ENCODE measurements at regions not wholly inside any gene's neighbourhood (a gene's known extent, or its start where the extent isn't known, plus 50 kb on each side); places are given as distances from the start of the nearest gene placed in this dataset.

DNA sequence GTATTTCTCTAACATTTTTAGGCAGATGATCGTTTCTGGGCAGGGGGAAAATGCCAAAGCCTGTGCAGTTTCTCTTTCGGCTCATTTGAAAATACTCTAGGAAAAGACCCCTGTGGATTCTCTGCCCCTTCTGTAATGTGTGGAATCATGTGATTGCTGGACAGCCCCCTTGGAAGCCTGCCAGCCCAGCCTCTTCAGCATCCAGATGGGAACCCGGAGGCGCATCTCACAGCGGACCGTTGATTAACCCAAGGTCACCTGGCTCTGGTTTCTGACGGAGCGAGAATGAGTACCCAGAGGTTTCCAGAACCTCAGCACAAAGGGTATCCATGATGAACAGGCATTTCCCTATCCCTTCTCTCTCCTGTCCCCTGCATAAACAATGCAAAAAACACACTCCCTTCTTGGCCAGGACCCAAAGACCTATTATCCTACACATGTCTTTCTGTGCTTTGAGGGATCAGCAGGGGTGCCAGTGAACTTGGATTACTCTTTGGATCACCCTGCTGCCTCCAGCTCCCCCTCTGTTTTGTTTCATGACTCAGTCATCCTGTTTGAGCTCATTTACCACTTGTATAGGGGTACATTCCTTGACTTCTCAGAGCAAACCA, 957.1 kb upstream of the RBFOX1 start:
- DNase-seq (ENCODE audit: low spot score), result no peak

DNA sequence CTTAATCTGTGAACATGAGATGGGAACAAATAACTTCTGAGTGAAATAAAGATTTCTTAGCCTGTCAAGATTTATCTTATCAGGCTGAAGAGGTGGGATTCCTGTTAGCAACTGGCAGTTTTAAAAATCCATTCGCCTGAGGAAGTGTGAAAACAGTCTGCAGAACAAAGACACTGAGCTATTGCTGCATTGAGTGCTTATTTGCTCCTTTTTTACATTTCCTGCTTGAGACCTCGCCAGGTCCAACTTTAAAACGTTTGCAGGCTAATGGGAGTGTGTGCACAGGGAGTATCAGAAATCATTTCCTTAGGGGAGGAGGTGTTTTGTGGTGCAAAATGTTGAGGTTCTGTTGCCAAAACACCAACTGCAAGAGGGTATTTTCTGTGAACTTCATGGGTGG, 957.8 kb upstream of the RBFOX1 start:
- no peak for DNase-seq (ENCODE audit: low spot score)

DNA sequence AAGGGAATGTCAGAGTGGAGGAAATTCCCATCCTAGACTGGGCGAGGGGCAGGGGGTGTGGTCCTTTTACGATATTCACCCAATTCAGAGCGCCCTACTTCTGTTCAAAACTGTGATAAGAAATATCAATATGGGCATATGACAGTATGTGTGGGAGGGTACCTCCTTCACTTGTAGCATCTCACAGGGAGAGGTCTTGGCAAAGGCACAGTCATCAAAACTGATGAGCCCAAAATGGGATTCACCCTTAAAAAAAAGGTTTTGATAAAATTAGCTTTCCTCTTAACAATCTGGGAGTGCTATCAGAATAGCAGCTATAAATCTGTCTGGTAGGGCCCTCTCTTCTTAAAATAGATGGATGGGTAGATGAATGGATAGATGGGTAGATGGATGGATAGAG, 967.8 kb upstream of the RBFOX1 start:
- DNase-seq (ENCODE audit: low spot score), result no peak

DNA sequence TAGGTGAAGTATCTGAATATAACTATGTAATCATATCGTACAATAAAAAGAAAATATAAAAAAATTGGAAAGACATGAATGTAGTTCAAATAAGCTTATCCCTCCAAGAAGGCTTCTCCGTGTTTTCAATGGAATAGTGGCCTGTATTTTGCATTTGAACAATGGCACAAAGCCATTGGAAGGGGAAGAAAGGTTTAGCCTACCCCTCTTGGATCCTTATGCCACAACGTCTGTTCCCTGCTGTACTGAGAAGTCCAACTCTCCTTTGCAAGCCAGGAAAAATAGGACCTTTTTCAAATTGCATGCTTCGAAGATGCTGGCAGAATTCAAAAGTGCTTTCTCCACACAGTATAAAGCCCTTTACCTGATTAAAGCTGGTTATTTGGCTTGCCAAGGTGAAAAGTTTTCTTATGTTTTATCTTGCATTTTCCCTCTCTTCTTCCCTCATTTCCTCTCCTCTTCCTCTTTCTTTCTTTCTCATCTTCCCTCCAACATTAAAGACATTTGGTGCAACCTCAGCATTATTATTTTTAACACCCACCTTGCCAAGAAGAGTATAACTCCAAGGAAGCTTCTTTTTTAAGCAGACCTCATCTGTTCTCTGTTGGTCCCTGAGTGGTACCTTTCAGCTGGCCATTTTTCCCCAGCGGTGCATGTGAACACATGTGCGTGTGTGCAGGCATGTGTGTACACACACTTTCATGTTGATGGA, 968.6 kb upstream of the RBFOX1 start:
- DNase-seq (ENCODE audit: low spot score), result no peak

- DNase-seq (ENCODE audit: low spot score), result no peak
Observed at GRCh38 chr16:6363396-6363795, 969.2 kb upstream of the RBFOX1 start.

DNA sequence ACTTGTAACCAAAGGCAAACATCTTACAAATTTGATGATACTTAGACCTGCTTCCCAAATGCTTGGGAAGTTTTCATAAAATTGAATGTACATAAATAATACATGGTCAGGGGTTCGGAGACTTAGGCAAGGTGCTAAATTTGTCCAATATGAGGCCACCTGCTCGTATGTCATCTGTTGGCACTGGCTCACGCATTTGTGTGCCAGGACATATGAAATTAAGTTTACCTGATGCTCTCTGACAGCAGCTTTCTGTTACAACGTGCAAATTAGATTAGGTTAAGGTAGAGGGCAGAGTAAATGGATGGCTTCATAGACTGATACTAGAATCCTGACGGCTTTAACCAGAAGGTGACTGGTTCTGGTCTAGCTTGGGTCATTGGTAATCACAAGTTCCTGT, 970.3 kb upstream of the RBFOX1 start:
- no peak for DNase-seq (ENCODE audit: low spot score)

GRCh38 chr16:6360641-6361040, 972.0 kb upstream of the RBFOX1 start:
- DNase-seq (ENCODE audit: low spot score), result no peak

DNA sequence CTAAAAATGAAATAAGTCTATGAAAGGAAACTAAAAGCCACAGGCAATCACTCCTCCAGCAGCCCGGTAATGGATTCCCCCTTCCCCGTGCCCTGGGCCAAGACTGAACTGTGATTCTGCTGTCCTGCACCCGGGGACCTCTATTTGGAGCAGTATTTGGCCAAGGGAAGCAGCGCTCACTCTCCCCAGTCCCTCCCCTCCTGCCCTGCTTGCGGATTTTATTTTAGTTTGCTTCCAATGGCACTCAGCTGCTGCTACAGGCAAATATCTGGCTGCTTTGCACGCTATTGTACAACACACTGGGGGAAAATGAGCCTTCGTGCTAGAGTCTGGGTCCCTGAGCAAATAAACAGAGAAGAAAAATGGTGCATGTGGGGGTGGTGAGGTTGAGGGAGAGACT, 975.7 kb upstream of the RBFOX1 start:
- no peak for DNase-seq (ENCODE audit: low spot score)

DNA sequence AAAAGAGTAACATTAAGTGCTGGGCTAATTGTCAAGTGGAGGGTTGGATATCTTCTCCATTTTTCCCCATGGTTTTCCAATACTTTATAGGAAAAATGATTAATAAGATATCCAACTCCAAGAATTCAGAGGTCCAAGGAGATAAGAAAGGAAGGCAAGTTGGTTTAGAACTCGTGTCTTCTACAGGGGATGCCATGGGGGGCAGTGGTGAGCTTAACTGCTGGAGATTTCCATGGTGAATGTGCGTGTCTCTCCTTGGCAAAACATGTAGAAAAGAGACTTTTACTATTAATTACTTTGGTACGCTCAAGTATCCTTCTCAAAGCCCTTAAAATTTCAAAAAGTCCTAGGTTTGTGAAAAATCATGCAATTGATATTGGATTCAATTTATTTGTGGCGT, 982.9 kb upstream of the RBFOX1 start:
- DNase-seq (ENCODE audit: low spot score), result no peak

DNA sequence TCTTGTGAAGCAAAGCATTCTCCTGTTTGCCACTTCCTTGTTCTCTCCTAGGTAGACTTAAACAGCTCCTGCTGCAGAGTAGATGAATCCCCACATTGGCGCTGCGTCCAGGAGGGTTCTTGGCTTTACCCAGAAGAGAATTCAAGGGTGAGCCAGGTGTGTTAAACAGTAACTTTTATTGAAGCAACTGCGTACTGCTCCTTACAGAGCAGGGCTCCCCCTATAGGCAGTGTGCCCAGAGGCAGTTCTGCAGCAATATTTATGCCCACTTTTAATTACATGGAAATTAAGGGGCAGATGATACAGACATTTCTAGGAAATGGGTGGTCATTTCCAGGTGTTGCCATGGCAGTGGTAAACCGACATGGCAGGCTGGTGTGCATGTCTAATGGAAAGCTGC, 987.6 kb upstream of the RBFOX1 start:
- no peak for DNase-seq (ENCODE audit: low spot score)

DNA sequence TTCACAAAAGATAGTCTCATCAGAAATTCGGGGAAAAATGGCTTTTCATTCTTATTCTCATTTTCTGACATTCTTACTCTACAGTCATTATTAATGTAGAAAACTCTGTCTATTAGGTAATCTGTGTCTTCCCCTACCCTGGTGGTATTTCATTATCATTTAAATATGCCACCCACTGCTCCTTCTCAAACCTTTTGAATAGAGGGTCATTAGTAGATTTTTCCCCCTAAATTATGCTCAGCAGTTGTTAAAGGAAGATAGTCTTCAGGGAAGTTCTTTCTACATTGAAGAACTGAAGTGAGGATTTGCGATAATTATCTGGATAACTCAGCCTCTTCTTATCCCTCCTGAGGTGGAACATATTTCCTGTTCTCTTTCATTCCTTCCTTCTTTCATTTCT, 989.5 kb upstream of the RBFOX1 start:
- no peak for DNase-seq (ENCODE audit: low spot score)

DNA sequence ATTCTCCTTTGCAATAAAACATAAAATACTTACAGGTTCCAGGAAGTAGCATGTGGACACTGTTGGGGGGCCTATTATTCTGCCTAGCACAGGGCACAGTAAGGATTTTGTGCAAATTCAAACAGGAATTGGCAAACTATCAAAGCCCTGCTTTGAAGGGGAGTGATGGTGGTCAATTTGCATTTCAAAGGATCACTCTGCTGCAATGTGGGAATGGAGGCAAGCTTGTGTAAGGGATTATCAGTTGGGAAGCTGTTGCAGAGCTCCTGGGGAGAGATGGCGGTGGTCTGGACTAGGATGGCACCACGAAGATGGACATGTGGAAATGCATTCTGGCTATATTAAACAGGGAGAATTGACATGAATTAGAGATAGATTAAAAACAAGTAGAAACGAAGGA, 990.7 kb upstream of the RBFOX1 start:
- no peak for DNase-seq (ENCODE audit: low spot score)

GRCh38 chr16:6335072-6335471, 997.6 kb upstream of the RBFOX1 start:
- peak; percentile 15 for DNase-seq (ENCODE audit: low spot score)

GRCh38 chr16:6331770-6332169, 1000.9 kb upstream of the RBFOX1 start:
- no peak for DNase-seq (ENCODE audit: low spot score)

GRCh38 chr16:6317934-6318333, 1014.7 kb upstream of the RBFOX1 start:
- no peak for DNase-seq (ENCODE audit: low spot score)

DNA sequence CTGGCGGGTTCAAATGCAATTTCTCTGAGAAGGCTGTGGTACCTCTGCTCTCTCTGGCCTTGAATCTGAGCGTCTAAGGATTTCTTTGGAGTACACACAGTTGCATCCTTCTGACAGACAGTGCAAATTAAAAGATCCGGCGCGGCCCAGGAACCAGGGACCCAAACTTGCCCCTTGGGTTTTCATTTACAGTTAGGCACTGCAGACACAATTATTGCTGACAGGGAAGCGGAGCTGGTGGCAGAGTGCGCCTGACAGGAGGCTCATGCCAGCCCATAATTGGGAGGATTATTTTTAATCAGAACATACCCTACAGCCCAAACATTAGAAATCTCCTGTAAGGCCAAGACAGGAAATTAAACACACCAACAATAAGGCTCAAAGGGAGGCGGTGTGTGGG, 1023.4 kb upstream of the RBFOX1 start:
- no peak for DNase-seq (ENCODE audit: low spot score)

DNA sequence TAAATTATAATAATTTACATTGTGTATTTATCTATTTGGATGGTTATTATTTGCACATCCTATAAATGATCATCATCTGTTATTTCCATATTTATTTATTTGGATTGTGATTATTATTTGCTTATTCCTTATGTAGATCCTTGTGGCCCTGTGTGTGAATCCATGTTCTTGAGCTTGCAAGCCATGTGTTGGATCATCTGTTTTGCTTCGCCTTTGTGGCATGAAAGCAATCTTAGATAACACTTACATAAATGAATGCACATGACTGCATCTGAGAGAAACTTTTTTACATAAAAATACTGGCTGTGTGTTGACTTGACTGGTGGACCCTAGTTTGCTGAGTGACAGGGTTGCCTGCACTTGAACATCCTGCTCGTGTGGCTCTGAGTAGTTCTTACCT, 1024.5 kb upstream of the RBFOX1 start:
- no peak for DNase-seq (ENCODE audit: low spot score)

- DNase-seq (ENCODE audit: low spot score), result no peak
Observed at GRCh38 chr16:6300523-6300922, 1032.1 kb upstream of the RBFOX1 start.

DNA sequence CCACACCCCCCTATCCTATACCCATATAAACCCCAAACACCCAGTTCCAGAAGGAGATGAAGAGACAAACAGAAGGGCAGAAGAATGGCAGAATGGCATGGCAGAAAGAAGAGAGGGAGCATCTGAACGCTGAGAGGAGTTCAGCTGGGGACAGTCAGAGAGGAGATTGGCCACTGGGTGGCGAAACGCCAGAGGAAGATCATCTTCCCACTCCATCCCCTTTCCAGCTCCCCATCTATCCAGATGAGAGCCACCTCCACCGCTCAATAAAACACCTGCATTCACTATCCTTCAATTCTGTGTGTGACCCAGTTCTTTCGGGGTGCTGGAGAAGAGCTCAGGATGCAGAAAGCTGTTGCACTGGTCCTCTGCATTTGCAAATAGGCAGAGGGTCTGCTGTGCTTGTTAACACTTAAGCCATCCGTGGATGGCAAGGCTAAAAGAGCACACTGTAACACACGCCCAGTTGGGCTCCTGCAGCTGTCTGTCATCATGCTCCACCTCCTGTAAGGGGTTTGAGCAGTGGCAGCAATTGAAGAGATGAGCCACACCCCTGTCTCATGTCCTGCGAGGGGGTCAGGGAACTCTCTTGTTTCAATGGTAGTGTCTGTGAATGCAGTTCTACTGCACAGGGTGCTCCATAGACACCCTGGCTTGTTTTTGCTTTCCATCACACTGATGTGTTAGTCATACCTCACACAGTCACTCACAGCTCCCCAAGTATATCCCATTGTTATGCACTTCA, 1034.8 kb upstream of the RBFOX1 start:
- peak; percentile 2 for DNase-seq (ENCODE audit: low spot score)

DNA sequence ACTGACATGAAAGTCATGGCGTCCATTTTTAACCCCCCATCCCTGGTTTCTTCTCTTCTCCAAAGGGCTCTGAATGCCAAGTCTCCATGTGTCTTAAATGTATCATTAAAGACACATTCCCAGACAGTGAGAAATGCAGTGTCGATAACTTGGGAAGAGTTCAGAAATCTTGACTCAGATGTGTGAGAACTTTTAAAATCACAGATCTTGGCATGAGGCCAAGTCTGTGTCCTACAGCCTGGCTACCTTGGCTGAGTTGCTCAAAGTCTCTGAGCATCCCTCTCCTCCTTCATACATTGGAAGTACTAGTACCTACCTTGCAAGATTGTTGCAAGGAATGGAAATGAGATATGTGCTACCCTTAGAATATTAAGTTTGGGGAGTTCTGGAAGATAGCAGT, 1046.5 kb upstream of the RBFOX1 start:
- no peak for DNase-seq (ENCODE audit: low spot score)

DNA sequence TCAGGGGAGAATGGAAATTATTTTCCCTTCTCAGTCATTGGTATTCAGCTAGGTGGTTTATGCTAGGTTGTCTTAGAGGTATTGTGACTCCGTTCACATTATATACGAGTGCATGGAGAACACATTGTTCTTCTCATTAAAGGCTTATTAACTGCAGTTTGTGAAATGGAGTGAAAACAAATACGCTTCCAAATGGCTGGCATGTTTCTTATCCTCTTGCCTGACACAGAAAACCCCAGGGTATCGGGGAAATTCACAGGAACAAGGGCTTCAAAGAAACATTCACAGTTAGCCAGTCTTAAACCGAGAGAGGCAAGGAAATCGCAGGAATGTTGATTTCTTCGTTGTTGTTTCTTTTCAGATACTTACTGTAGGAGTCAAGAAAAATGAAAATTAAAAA, 1047.9 kb upstream of the RBFOX1 start:
- no peak for DNase-seq (ENCODE audit: low spot score)

DNA sequence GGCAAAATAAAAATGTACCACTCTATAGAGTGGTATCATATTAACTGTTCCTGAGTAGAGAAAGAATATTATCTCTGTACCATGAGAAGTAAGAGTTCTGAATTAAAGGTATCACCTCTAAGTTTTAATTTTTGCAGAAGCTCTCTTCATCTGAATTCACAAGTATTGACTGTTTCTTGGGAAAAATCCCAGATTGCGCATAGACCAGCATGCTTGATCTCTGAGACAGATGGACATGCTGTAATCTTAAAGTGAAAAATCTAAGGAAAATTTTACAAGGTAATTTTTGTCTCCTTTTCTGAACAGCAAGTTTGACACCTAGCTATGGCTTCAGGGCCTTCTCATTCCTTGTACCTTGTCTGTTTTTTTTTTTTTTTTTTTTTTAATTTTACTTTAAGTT, 1050.7 kb upstream of the RBFOX1 start:
- no peak for DNase-seq (ENCODE audit: low spot score)

- no peak for DNase-seq (ENCODE audit: low spot score)
Observed at GRCh38 chr16:6281274-6281673, 1051.4 kb upstream of the RBFOX1 start.

DNA sequence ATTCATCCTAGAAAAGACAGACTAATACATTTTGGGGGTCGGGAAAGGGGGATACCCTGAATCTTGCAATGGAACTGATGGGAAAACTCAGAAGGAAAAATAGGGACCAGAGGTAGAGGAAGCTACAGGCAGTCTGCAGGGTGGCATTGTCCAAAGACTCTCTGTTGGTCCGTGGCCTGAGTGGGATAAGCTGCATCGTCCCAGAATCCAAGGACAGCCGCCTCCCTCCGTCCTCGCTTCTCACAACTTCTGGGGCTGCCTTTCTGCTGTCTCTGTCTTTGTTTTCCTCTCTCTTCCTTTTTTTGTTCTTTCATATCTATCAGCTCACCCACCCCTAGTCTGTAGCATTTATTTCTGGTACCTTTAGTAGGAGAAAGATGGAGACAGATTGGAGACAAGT, 1052.6 kb upstream of the RBFOX1 start:
- DNase-seq (ENCODE audit: low spot score), result no peak

Data from RKO (cell line).